Left ventricle myocardium inferior (tissue), 1 donor: ENCODE measurements at regions not wholly inside any gene's neighbourhood (a gene's known extent, or its start where the extent isn't known, plus 50 kb on each side); places are given as distances from the start of the nearest gene placed in this dataset.
"Not testable (repeated sequence)": the region's sequence is repeated elsewhere in the genome, so short reads cannot be mapped to it uniquely, and the experiment has no call there.

Source experiments
- DNase-seq: peaks from one replicate; pipeline ENCODE4 v3.0.0-alpha.2; 2020
- H3K27ac ChIP-seq: fragments of 200-600 bp; replicated peaks from 2 replicates; pipeline ENCODE4 v1.8.0; 2021
- H3K27me3 ChIP-seq: fragments of 200-600 bp; 2 replicates; pipeline ENCODE4 v1.8.0; 2021; ENCODE audit warnings: low read depth
- H3K36me3 ChIP-seq: fragments of 200-600 bp; 2 replicates; pipeline ENCODE4 v1.8.0; 2021
- H3K4me1 ChIP-seq: fragments of 200-600 bp; 2 replicates; pipeline ENCODE4 v1.8.0; 2021
- H3K4me3 ChIP-seq: fragments of 200-600 bp; 2 replicates; pipeline ENCODE4 v1.8.0; 2021; ENCODE audit warnings: mild to moderate bottlenecking, moderate library complexity
- H3K9me3 ChIP-seq: fragments of 200-600 bp; replicated peaks from 2 replicates; pipeline ENCODE4 v1.8.0; 2021
- CTCF ChIP-seq: fragments of 200-600 bp; IDR thresholded peaks from 2 replicates; pipeline ENCODE4 v1.8.0; 2021; ENCODE audit warnings: antibody characterized with exemption, mild to moderate bottlenecking, borderline replicate concordance
- intact Hi-C: fragments of 100-400 bp; cut with micrococcal nuclease; formaldehyde crosslinking; loops from one replicate; pipeline ENCODE4 v1.11.0; 2022
- donor health status: DM: no; HTN: yes; CAD: no; lungs with severe emphysema.

- no peak overlapping the region for H3K27ac ChIP-seq
- H3K9me3 ChIP-seq: peaks cover 5% of the 10 kb centered on the region
- no peaks in the 10 kb centered on the region for H3K36me3 ChIP-seq
- no peak for TF ChIP-seq CTCF
- H3K4me1 ChIP-seq: no peaks in the 10 kb centered on the region
- no peaks in the 10 kb centered on the region for H3K27me3 ChIP-seq
- no peak for DNase-seq
- intact Hi-C loops: no loop called here
- no peak overlapping the region for H3K4me3 ChIP-seq
Measured at GRCh38 chr14:48325486-48325885, 650.1 kb upstream of the MDGA2 start.

GRCh38 chr14:48323665-48324064, 648.3 kb upstream of the MDGA2 start:
- Histone ChIP-seq H3K27ac (no peak overlapping the region), H3K9me3 (peaks cover 5% of the 10 kb centered on the region), H3K4me1 (no peaks in the 10 kb centered on the region), H3K36me3 (no peaks in the 10 kb centered on the region), H3K4me3 (no peak overlapping the region), H3K27me3 (no peaks in the 10 kb centered on the region)
- DNase-seq: no peak
- intact Hi-C loops: no loop called here
- no peak for TF ChIP-seq CTCF

- H3K4me3 ChIP-seq: no peak overlapping the region
- intact Hi-C loops: no loop called here
- H3K27me3 ChIP-seq: no peaks in the 10 kb centered on the region
- no peak for DNase-seq
- H3K9me3 ChIP-seq: no peaks in the 10 kb centered on the region
- no peaks in the 10 kb centered on the region for H3K36me3 ChIP-seq
- no peak for TF ChIP-seq CTCF
- no peak overlapping the region for H3K27ac ChIP-seq
- no peaks in the 10 kb centered on the region for H3K4me1 ChIP-seq
Measured at GRCh38 chr14:48319823-48320222, 644.4 kb upstream of the MDGA2 start.

GRCh38 chr14:48304729-48305128, 629.3 kb upstream of the MDGA2 start:
- Histone ChIP-seq H3K4me3 (no peak overlapping the region), H3K36me3 (no peaks in the 10 kb centered on the region), H3K27ac (no peak overlapping the region), H3K27me3 (no peaks in the 10 kb centered on the region), H3K4me1 (no peaks in the 10 kb centered on the region), H3K9me3 (no peaks in the 10 kb centered on the region)
- no peak for TF ChIP-seq CTCF
- intact Hi-C loops: no loop called here
- no peak for DNase-seq

GRCh38 chr14:48289701-48290100, 614.3 kb upstream of the MDGA2 start:
- Histone ChIP-seq H3K27me3 (no peaks in the 10 kb centered on the region), H3K27ac (no peak overlapping the region), H3K4me3 (no peak overlapping the region), H3K36me3 (no peaks in the 10 kb centered on the region), H3K9me3 (peaks cover 12% of the 10 kb centered on the region), H3K4me1 (no peaks in the 10 kb centered on the region)
- no peak for TF ChIP-seq CTCF
- DNase-seq: no peak
- intact Hi-C loops: no loop called here

- peaks cover 26% of the 10 kb centered on the region for H3K9me3 ChIP-seq
- H3K27me3 ChIP-seq, H3K36me3 ChIP-seq, intact Hi-C loops, H3K4me3 ChIP-seq, H3K27ac ChIP-seq, H3K4me1 ChIP-seq, DNase-seq: not testable (repeated sequence)
Measured at GRCh38 chr14:48285217-48285616, 609.8 kb upstream of the MDGA2 start.
